Bronchial epithelial cell (primary cell): ENCODE measurements at regions not wholly inside any gene's neighbourhood (a gene's known extent, or its start where the extent isn't known, plus 50 kb on each side); places are given as distances from the start of the nearest gene placed in this dataset.

Experiments used
- DNase-seq: peaks from one replicate; pipeline ENCODE4 v3.0.0-alpha.2; 2010; ENCODE audit warnings: low read depth
- FAIRE-seq: peaks from 2 replicates; lab custom pipeline; 2011; peaks lifted over from hg19 to GRCh38; lab: Jason Lieb, UNC
- H3K27me3 ChIP-seq: 2 replicates; pipeline ENCODE4 v1.5.1; 2011; ENCODE audit warnings: low read length; ENCODE audit not compliant: control insufficient read depth, insufficient read depth
- H3K36me3 ChIP-seq: 2 replicates; pipeline ENCODE4 v1.5.1; 2011; ENCODE audit warnings: low read length; ENCODE audit not compliant: control insufficient read depth, insufficient read depth
- H3K4me3 ChIP-seq: 2 replicates; pipeline ENCODE4 v1.5.1; 2011; ENCODE audit warnings: mild to moderate bottlenecking, low read depth, low read length, control low read depth
- CTCF ChIP-seq: IDR thresholded peaks from 2 replicates; pipeline ENCODE4 v1.5.1; 2011; ENCODE audit warnings: mild to moderate bottlenecking, moderate library complexity, low read length, control low read depth, inconsistent platforms; ENCODE audit not compliant: insufficient read depth, severe bottlenecking

- Histone ChIP-seq H3K27me3 (no peaks in the 10 kb centered on the region), H3K36me3 (no peaks in the 10 kb centered on the region), H3K4me3 (no peak overlapping the region)
- TF ChIP-seq CTCF = no peak
- FAIRE-seq (no peak), DNase-seq (no peak)
Observed at GRCh38 chr5:1707467-1707866, 92.2 kb downstream of the MRPL36 start.

GRCh38 chr5:1706428-1706827 lies 93.2 kb downstream of the MRPL36 start:
- no peaks in the 10 kb centered on the region for H3K36me3 ChIP-seq
- FAIRE-seq (no peak), DNase-seq (no peak)
- no peak overlapping the region for H3K4me3 ChIP-seq
- no peak for TF ChIP-seq CTCF
- H3K27me3 ChIP-seq = no peaks in the 10 kb centered on the region

GRCh38 chr5:1706021-1706420 lies 93.6 kb downstream of the MRPL36 start:
- DNase-seq = no peak

GRCh38 chr5:1704676-1705075 lies 95.0 kb downstream of the MRPL36 start:
- no peaks in the 10 kb centered on the region for H3K27me3 ChIP-seq
- FAIRE-seq (no peak), DNase-seq (no peak)

More at GRCh38 chr5:1706021-1706420, 93.6 kb downstream of the MRPL36 start:
- FAIRE-seq = no peak
- Histone ChIP-seq H3K4me3 (no peak overlapping the region), H3K36me3 (no peaks in the 10 kb centered on the region), H3K27me3 (no peaks in the 10 kb centered on the region)
- no peak for TF ChIP-seq CTCF

GRCh38 chr5:1704266-1704665 lies 95.4 kb downstream of the MRPL36 start:
- no peaks in the 10 kb centered on the region for H3K27me3 ChIP-seq
- FAIRE-seq = no peak

More at GRCh38 chr5:1704676-1705075, 95.0 kb downstream of the MRPL36 start:
- H3K4me3 ChIP-seq = no peak overlapping the region
- H3K36me3 ChIP-seq = no peaks in the 10 kb centered on the region
- TF ChIP-seq CTCF = no peak

More at GRCh38 chr5:1704266-1704665, 95.4 kb downstream of the MRPL36 start:
- Histone ChIP-seq H3K4me3 (no peak overlapping the region), H3K36me3 (no peaks in the 10 kb centered on the region)
- TF ChIP-seq CTCF = no peak
- no peak for DNase-seq
